SIG-M5 treated with dmso at 0.1 percent for 504 hours (cell line): ENCODE measurements at regions not wholly inside any gene's neighbourhood (a gene's known extent, or its start where the extent isn't known, plus 50 kb on each side); places are given as distances from the start of the nearest gene placed in this dataset.
"Not testable (repeated sequence)": the region's sequence is repeated elsewhere in the genome, so short reads cannot be mapped to it uniquely, and the experiment has no call there.

Experiments
- DNase-seq: peaks from one replicate; lab custom pipeline; 2025; ENCODE audit not compliant: unreplicated experiment; lab: John Stamatoyannopoulos, UW

- DNase-seq = not testable (repeated sequence)
Measured at GRCh38 chr3:48101301-48101650, 85.1 kb upstream of the MAP4 start.

GRCh38 chr3:48092270-48092669 is 76.1 kb upstream of the MAP4 start:
- no peak for DNase-seq

- no peak for DNase-seq
Measured at GRCh38 chr3:48090166-48090939, 74.1 kb upstream of the MAP4 start.

- peak; percentile 94 for DNase-seq
Measured at GRCh38 chr3:48088749-48089466, 72.7 kb upstream of the MAP4 start.

GRCh38 chr3:48088056-48088748 is 72.0 kb upstream of the MAP4 start:
- peak; percentile 48 for DNase-seq

GRCh38 chr3:48086705-48087104 is 70.5 kb upstream of the MAP4 start:
- no peak for DNase-seq

GRCh38 chr3:48084929-48085328 is 68.7 kb upstream of the MAP4 start:
- no peak for DNase-seq

GRCh38 chr3:48084170-48084569 is 68.0 kb upstream of the MAP4 start:
- no peak for DNase-seq

GRCh38 chr3:48082580-48083184 is 66.5 kb upstream of the MAP4 start:
- no peak for DNase-seq

GRCh38 chr3:48077815-48078214 is 61.6 kb upstream of the MAP4 start:
- no peak for DNase-seq

- no peak for DNase-seq
Measured at GRCh38 chr3:48070030-48070429, 53.8 kb upstream of the MAP4 start.

- DNase-seq = no peak
Measured at GRCh38 chr3:48069339-48069738, 53.1 kb upstream of the MAP4 start.

- no peak for DNase-seq
Measured at GRCh38 chr3:48068886-48069285, 52.7 kb upstream of the MAP4 start.

- not testable (repeated sequence) for DNase-seq
Measured at GRCh38 chr3:48068320-48068719, 52.1 kb upstream of the MAP4 start.

GRCh38 chr3:48067271-48067670 is 51.1 kb upstream of the MAP4 start:
- no peak for DNase-seq
